ENCODE measurements at regions not wholly inside any gene's neighbourhood (a gene's known extent, or its start where the extent isn't known, plus 50 kb on each side); places are given as distances from the start of the nearest gene placed in this dataset.

- POLR2A ChIA-PET: no interaction called here
- Histone ChIP-seq H4K20me1 (replicated peaks; ENCODE audit: control insufficient read depth, extremely low read depth, insufficient read depth, low read length) (no peaks in the 10 kb centered on the region), H2AFZ (ENCODE audit: low read depth, low read length) (no peak overlapping the region), H3K4me1 (ENCODE audit: control insufficient read depth, extremely low read depth, insufficient read depth, low read length) (no peaks in the 10 kb centered on the region), H3K9me3 (replicated peaks; ENCODE audit: control insufficient read depth, insufficient read depth, low read length) (peaks cover 2% of the 10 kb centered on the region), H3K27ac (ENCODE audit: insufficient read depth, low read depth, low read length) (no peak overlapping the region), H3K4me2 (ENCODE audit: insufficient read depth, low read length) (no peak overlapping the region), H3K27me3 (ENCODE audit: control insufficient read depth in 2 of 2, insufficient read depth in 2 of 2, low read length in 2 of 2) (no peaks in the 10 kb centered on the region), H3K4me3 (replicated peaks in 1 of 3; ENCODE audit: insufficient read depth in 1 of 3, low read depth in 1 of 3, low read length in 3 of 3) (no peak overlapping the region), H3K9ac (replicated peaks; ENCODE audit: extremely low read depth, insufficient read depth, low read length) (no peak overlapping the region), H3K79me2 (ENCODE audit: control insufficient read depth, insufficient read depth, low read length) (no peaks in the 10 kb centered on the region), H3K36me3 (ENCODE audit: control insufficient read depth in 2 of 2, extremely low read depth in 1 of 2, insufficient read depth in 2 of 2, low read length in 2 of 2) (no peaks in the 10 kb centered on the region), H3K9me1 (replicated peaks; ENCODE audit: control insufficient read depth, extremely low read depth, insufficient read depth, low read length) (no peaks in the 10 kb centered on the region)
- DNase-seq (ENCODE audit: low read depth, low spot score) (no peak), FAIRE-seq (no peak)
- intact Hi-C loops (cut with micrococcal nuclease) (no loop called here), dilution Hi-C loops (cut with MboI; ENCODE audit: extremely low pct_ligation_motif_present, low sequenced_read_pairs) (no loop called here)
- BruUV-seq (replicated peaks): no TSS peak
- CTCF ChIA-PET: no interaction called here
- TF ChIP-seq POLR2A (IDR thresholded peaks at IDR 0.05; ENCODE audit: low read depth, low read length): no peak
- no peak for TF ChIP-seq JUN (IDR thresholded peaks at IDR 0.05; ENCODE audit: borderline replicate concordance, insufficient read depth, insufficient read length, low read depth)
- TF ChIP-seq MYC (IDR thresholded peaks at IDR 0.05; ENCODE audit: low read depth, low read length): no peak
- TF ChIP-seq GATA2 (IDR thresholded peaks at IDR 0.05; ENCODE audit: insufficient read depth, insufficient read length, low read depth, low read length): no peak
- no peak for TF ChIP-seq EZH2 (IDR thresholded peaks at IDR 0.05; ENCODE audit: borderline replicate concordance, low read depth, low read length, severe bottlenecking)
- TF ChIP-seq FOS (IDR thresholded peaks at IDR 0.05; ENCODE audit: borderline replicate concordance, insufficient read depth, low read length): no peak
- no peak for TF ChIP-seq POLR2AphosphoS5 (IDR thresholded peaks at IDR 0.05; ENCODE audit: insufficient read depth, low read depth, low read length)
- TF ChIP-seq CTCF (IDR thresholded peaks at IDR 0.05; ENCODE audit: extremely low read depth in 1 of 2, insufficient read depth in 1 of 2, low read depth in 1 of 2, low read length in 2 of 2): no peak
- TF ChIP-seq MAX (IDR thresholded peaks at IDR 0.05; ENCODE audit: insufficient read depth, insufficient read length): no peak
Observed at GRCh38 chr16:5527817-5528216, 430.2 kb upstream of the EEF2KMT start.
